ENCODE measurements at regions not wholly inside any gene's neighbourhood (a gene's known extent, or its start where the extent isn't known, plus 50 kb on each side); places are given as distances from the start of the nearest gene placed in this dataset.

DNA sequence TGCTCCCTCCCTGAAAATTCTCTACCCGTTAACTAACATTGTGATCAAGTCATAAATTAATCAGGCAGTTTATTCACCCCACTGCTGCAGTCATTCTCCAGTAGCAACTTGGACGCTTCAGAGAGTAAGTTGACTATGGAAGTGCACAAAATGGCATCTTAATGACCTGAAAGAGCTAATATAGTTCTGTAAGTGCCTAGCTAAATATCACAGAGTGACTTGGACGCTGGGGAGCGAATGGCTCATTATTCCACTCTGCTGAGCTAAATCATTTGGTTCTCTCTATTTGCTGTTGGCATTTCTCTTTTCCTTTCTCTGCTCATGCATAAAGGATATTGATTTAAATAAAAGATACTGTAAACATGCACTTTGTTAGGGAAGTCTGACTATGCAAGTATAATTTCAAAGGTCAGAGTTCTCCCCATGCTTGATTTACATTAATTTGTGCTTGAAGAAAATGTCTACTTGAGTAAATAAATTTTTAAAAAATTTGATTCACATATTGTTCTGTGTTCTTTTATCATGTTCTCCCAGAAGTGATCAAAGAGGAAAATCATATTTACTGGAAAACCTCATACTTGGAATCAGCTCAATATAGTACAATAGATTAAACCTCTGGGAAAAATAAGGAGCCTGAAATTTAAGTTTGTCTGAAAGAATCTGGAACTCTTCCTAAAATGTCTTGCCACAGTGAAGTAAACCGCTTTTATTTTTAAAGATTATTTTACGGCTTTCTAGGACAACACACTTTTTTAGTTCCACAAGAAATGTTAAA, 169.5 kb upstream of the HAPLN1 start:
- TF ChIP-seq, protein P1, sequence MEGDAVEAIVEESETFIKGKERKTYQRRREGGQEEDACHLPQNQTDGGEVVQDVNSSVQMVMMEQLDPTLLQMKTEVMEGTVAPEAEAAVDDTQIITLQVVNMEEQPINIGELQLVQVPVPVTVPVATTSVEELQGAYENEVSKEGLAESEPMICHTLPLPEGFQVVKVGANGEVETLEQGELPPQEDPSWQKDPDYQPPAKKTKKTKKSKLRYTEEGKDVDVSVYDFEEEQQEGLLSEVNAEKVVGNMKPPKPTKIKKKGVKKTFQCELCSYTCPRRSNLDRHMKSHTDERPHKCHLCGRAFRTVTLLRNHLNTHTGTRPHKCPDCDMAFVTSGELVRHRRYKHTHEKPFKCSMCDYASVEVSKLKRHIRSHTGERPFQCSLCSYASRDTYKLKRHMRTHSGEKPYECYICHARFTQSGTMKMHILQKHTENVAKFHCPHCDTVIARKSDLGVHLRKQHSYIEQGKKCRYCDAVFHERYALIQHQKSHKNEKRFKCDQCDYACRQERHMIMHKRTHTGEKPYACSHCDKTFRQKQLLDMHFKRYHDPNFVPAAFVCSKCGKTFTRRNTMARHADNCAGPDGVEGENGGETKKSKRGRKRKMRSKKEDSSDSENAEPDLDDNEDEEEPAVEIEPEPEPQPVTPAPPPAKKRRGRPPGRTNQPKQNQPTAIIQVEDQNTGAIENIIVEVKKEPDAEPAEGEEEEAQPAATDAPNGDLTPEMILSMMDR (IDR thresholded peaks at IDR 0.05; ENCODE audit: low read depth, low read length, missing control alignments): no peak
- no peak for DNase-seq (ENCODE audit: low read depth)

DNA sequence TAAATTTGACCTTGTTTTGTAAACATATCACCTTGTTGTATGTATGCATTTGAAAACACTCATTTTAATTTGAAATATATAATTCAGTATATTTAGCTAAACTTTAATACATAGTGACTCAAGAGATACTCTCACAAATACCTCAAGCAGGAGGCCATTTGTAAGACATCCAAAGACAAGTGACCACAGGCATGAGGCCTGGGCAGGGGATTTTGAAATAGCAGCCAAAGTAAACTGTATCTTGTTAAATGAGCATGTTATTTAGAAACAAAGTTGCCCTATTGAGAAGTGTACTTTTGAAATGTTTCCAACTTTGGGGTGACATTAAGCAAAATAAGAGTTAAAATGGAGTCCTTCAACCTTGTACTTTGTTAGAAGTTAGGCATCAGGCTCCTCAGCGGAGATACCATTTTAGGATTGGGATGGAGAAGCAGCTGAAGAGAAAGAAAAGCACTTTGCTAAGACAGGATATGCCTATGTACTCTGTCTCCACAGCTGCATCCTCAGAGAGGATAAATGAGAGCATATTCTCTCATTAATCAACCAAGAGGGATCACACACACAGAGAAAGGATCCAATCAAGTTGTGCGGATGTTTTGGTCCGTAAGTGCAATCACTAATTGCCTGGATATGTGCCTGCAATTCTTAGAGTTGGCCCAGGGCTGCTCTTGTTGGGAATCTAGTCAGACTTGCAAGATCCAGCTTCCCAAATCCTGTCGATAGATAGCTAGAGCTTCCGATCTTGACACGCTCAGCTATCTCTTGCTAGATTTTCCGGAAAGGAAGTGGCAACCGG, 157.5 kb upstream of the HAPLN1 start:
- H3K4me3 ChIP-seq (ENCODE audit: low read depth, low read length): no peak overlapping the region
- TF ChIP-seq, protein P1 (IDR thresholded peaks at IDR 0.05; ENCODE audit: low read depth, low read length, missing control alignments): no peak

More for the DNA sequence above, 169.5 kb upstream of the HAPLN1 start:
- H3K4me3 ChIP-seq (ENCODE audit: low read depth, low read length): no peak overlapping the region

DNA sequence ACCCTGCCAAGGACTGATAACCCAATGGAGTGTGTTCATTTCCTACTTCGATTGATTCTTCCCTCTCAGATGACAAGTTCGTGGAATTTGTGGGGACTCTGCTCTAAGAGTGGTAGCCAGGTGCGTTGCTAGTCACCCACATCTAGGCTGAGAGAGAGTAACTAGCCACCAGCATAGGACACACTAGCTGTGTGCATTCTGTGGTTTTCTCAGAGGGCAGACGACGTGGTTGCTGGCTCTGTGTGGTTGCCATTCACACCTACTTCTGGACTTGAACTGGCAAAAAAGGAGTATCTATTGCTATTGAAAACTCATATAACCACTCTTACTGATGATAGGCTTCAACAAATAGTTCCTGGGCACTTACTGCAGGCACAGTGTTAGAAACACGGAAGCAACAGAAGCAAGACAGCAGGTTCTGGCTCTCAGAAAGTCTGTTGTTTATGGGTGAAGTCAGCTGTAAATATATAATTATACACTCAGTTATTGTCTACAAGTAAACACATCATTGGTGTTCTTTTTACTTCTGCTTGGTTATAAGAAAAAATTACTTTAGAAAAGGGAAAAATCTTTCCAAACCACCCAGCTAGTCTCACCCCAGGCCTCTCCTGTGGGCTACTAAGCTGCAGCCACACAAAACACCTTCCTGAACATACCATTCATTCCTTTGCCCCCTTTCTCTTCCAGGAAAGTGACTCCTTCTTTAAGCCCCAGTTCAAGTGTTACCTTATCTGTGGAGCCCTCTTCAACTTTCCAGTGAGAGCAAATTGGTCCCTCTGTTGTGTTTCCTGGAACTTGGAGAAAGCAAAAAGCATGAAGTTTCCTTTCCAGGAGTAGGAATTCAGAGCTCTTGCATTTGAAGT, 151.1 kb upstream of the HAPLN1 start:
- H3K4me3 ChIP-seq (ENCODE audit: low read depth, low read length): no peak overlapping the region
- TF ChIP-seq, protein P1 (IDR thresholded peaks at IDR 0.05; ENCODE audit: low read depth, low read length, missing control alignments): no peak
- DNase-seq (ENCODE audit: low read depth): no peak

More for the DNA sequence above, 157.5 kb upstream of the HAPLN1 start:
- DNase-seq (ENCODE audit: low read depth): no peak

GRCh38 chr5:83866181-83866580, 145.5 kb upstream of the HAPLN1 start:
- DNase-seq (ENCODE audit: low read depth): no peak
- no peak overlapping the region for H3K4me3 ChIP-seq (ENCODE audit: low read depth, low read length)
- TF ChIP-seq, protein P1 (IDR thresholded peaks at IDR 0.05; ENCODE audit: low read depth, low read length, missing control alignments): no peak

- TF ChIP-seq, protein P1 (IDR thresholded peaks at IDR 0.05; ENCODE audit: low read depth, low read length, missing control alignments): no peak
- no peak for DNase-seq (ENCODE audit: low read depth)
- H3K4me3 ChIP-seq (ENCODE audit: low read depth, low read length): no peak overlapping the region
Measured at GRCh38 chr5:83865579-83865978, 144.9 kb upstream of the HAPLN1 start.

GRCh38 chr5:83864652-83865051, 144.0 kb upstream of the HAPLN1 start:
- DNase-seq (ENCODE audit: low read depth): no peak
- H3K4me3 ChIP-seq (ENCODE audit: low read depth, low read length): no peak overlapping the region
- TF ChIP-seq, protein P1 (IDR thresholded peaks at IDR 0.05; ENCODE audit: low read depth, low read length, missing control alignments): no peak

Data from GM12864 (cell line).